ENCODE measurements at regions not wholly inside any gene's neighbourhood (a gene's known extent, or its start where the extent isn't known, plus 50 kb on each side); places are given as distances from the start of the nearest gene placed in this dataset.

- no peaks in the 10 kb centered on the region for H3K4me1 ChIP-seq (replicated peaks in 1 of 4; ENCODE audit: control insufficient read depth in 3 of 4, insufficient read depth in 4 of 4, low read length in 3 of 4)
- no peak overlapping the region for H2BK5ac ChIP-seq (ENCODE audit: low read depth, low read length)
- H3K23ac ChIP-seq (ENCODE audit: insufficient read length): no peak overlapping the region
- no peak overlapping the region for H4K8ac ChIP-seq (ENCODE audit: extremely low read depth, insufficient read depth, low read length)
- H3K56ac ChIP-seq (replicated peaks; ENCODE audit: insufficient read length, low read depth, low read length): no peak overlapping the region
- no peak overlapping the region for H3K18ac ChIP-seq (ENCODE audit: extremely low read depth, low read length)
- FAIRE-seq (no peak), DNase-seq (ENCODE audit: low read depth in 1 of 2, low spot score in 2 of 2) (no peak)
- no peak overlapping the region for H4K91ac ChIP-seq (replicated peaks; ENCODE audit: insufficient read length, low read length)
- no peaks in the 10 kb centered on the region for H3K79me2 ChIP-seq (ENCODE audit: control insufficient read depth in 1 of 2, insufficient read depth in 2 of 2, low read length in 2 of 2)
- no peak overlapping the region for H2AK5ac ChIP-seq (ENCODE audit: low read depth, low read length)
- no peak overlapping the region for H3K4me2 ChIP-seq (ENCODE audit: insufficient read depth in 1 of 2, low read depth in 2 of 2, low read length in 2 of 2)
- no peak overlapping the region for H3K9ac ChIP-seq (replicated peaks in 1 of 4; ENCODE audit: extremely low read depth in 1 of 4, low read depth in 3 of 4, low read length in 3 of 4)
- H3K9me3 ChIP-seq (ENCODE audit: insufficient read depth in 2 of 2, low read depth in 1 of 2, low read length in 1 of 2): 0 out of 4 replicates have a peak, but pooled peaks cover 0 to 8% of the 10 kb centered on the region in 2 experiments
- H2BK12ac ChIP-seq (ENCODE audit: low read depth, low read length): no peak overlapping the region
- peaks cover 0 to 9% (median 1%) of the 10 kb centered on the region in 4 experiments; a peak in 5 of 8 replicates for H3K36me3 ChIP-seq (ENCODE audit: control insufficient read depth in 2 of 4, insufficient read depth in 4 of 4, low read length in 3 of 4)
- H2BK20ac ChIP-seq (ENCODE audit: low read length): no peak overlapping the region
- H2AFZ ChIP-seq (ENCODE audit: low read length): no peak overlapping the region
- no peak overlapping the region for H2BK15ac ChIP-seq (ENCODE audit: low read length)
- 83% methylated on average over 1 of the region's 1 CpG; no CpG with 5 or more reads in 1 of the 2 experiments for WGBS, 2 experiments (ENCODE audit: extremely low coverage in 1 of 2, insufficient coverage in 1 of 2, insufficient read length in 1 of 2, insufficient replicate concordance in 2 of 2, low coverage in 1 of 2, low lambda C conversion rate in 2 of 2, missing lambda C conversion rate in 1 of 2)
- no peak overlapping the region for H3K4me3 ChIP-seq (ENCODE audit: extremely low read depth in 1 of 4, insufficient read depth in 2 of 4, low read depth in 3 of 4, low read length in 4 of 4)
- no peaks in the 10 kb centered on the region for H4K20me1 ChIP-seq (replicated peaks in 1 of 2; ENCODE audit: control insufficient read depth in 1 of 2, insufficient read depth in 2 of 2, low read length in 2 of 2)
- no peak for TF ChIP-seq HDAC6 (IDR thresholded peaks at IDR 0.05; ENCODE audit: low read depth, low read length)
- no peak for TF ChIP-seq SIRT6 (IDR thresholded peaks at IDR 0.05; ENCODE audit: low read length)
- no peak for TF ChIP-seq GABPA (IDR thresholded peaks at IDR 0.05; ENCODE audit: borderline replicate concordance, insufficient read depth, low read length)
- no peak for TF ChIP-seq EP300 (IDR thresholded peaks at IDR 0.05; ENCODE audit: borderline replicate concordance in 1 of 2, low read depth in 2 of 2, low read length in 2 of 2)
- no peak for TF ChIP-seq FOSL1 (IDR thresholded peaks at IDR 0.05; ENCODE audit: insufficient read depth, low read depth, low read length)
- TF ChIP-seq SRF (IDR thresholded peaks at IDR 0.05; ENCODE audit: low read depth, low read length): no peak
- no peak overlapping the region for H3K14ac ChIP-seq (ENCODE audit: insufficient read length)
- CTCF ChIA-PET (ENCODE audit: partially characterized antibody): no interaction called here
- H3K4ac ChIP-seq (replicated peaks; ENCODE audit: insufficient read length, low read depth, low read length): no peak overlapping the region
- H3K23me2 ChIP-seq (ENCODE audit: low read depth, low read length): no peaks in the 10 kb centered on the region
- H3K27ac ChIP-seq (ENCODE audit: low read depth, low read length): no peak overlapping the region
- no peaks in the 10 kb centered on the region for H3K27me3 ChIP-seq (replicated peaks in 1 of 4; ENCODE audit: control insufficient read depth in 3 of 4, extremely low read depth in 1 of 4, insufficient read depth in 3 of 4, low read length in 3 of 4)
- H2BK120ac ChIP-seq (replicated peaks; ENCODE audit: low read depth, low read length): no peak overlapping the region
- no peaks in the 10 kb centered on the region for H3K79me1 ChIP-seq (ENCODE audit: low read depth, low read length)
- no peak overlapping the region for H4K5ac ChIP-seq (ENCODE audit: insufficient read length, low read depth, low read length)
- POLR2A ChIA-PET (ENCODE audit: partially characterized antibody): interaction anchor here (0.8 kb wide), 1 partner anchor 70 kb away, joined by 4 read pairs; no protein-coding TSS in a partner anchor
These were observed 104.1 kb downstream of the EHF start for GRCh38 chr11:34724973-34725372.

Measured in H1 (cell line).